Calu3 (cell line): ENCODE measurements at regions not wholly inside any gene's neighbourhood (a gene's known extent, or its start where the extent isn't known, plus 50 kb on each side); places are given as distances from the start of the nearest gene placed in this dataset.

Source experiments
- BruUV-seq: library from RNA; stranded (reverse); fragments of 400-500 nt; replicated peaks from 2 replicates; lab custom pipeline; 2021; lab: Mats Ljungman, UMichigan
- CTCF ChIA-PET: fragments of 300-600 bp; sonication (Branson Sonifier 250); formaldehyde crosslinking; loops from one replicate; lab custom pipeline; 2022; ENCODE audit warnings: antibody characterized with exemption; lab: Charles Lee
- DNase-seq: peaks from one replicate; pipeline ENCODE4 v3.0.0; 2022
- H3K27ac Mint-ChIP-seq: one replicate; pipeline ENCODE4 v1.8.0; 2022; ENCODE audit warnings: mixed read lengths; ENCODE audit not compliant: unreplicated experiment
- H3K27me3 Mint-ChIP-seq: one replicate; pipeline ENCODE4 v1.8.0; 2022; ENCODE audit warnings: mixed read lengths; ENCODE audit not compliant: unreplicated experiment
- H3K36me3 Mint-ChIP-seq: one replicate; pipeline ENCODE4 v1.8.0; 2022; ENCODE audit warnings: mild to moderate bottlenecking, moderate library complexity, mixed read lengths; ENCODE audit not compliant: insufficient read depth, unreplicated experiment
- H3K4me1 Mint-ChIP-seq: one replicate; pipeline ENCODE4 v1.8.0; 2022; ENCODE audit warnings: mild to moderate bottlenecking, low read depth, mixed read lengths; ENCODE audit not compliant: unreplicated experiment
- H3K4me3 Mint-ChIP-seq: one replicate; pipeline ENCODE4 v1.8.0; 2022; ENCODE audit warnings: mild to moderate bottlenecking, low read depth, moderate library complexity, mixed read lengths; ENCODE audit not compliant: unreplicated experiment
- H3K9me3 Mint-ChIP-seq: one replicate; pipeline ENCODE4 v1.8.0; 2022; ENCODE audit warnings: low read depth, mixed read lengths; ENCODE audit not compliant: unreplicated experiment
- CTCF ChIP-seq: fragments of 200-600 bp; IDR thresholded peaks from one replicate; pipeline ENCODE4 v1.8.0; 2022; ENCODE audit warnings: antibody characterized with exemption; ENCODE audit not compliant: unreplicated experiment
- intact Hi-C: fragments of 100-400 bp; cut with micrococcal nuclease; formaldehyde crosslinking; loops from one replicate; pipeline ENCODE4 v1.10.0; 2022; ENCODE audit not compliant: unreplicated experiment

- intact Hi-C loops, result no loop called here
- CTCF ChIA-PET, result interaction anchor here (0.5 kb wide), 1 partner anchor 945 kb away, joined by 3 read pairs; no protein-coding TSS in a partner anchor
- BruUV-seq, result no TSS peak
- H3K27me3 Mint-ChIP-seq, result peaks cover 79% of the 10 kb centered on the region
- DNase-seq, result no peak
- TF ChIP-seq CTCF, result no peak
- H3K27ac Mint-ChIP-seq, result no peak overlapping the region
- H3K9me3 Mint-ChIP-seq, result no peaks in the 10 kb centered on the region
- H3K4me1 Mint-ChIP-seq, result no peaks in the 10 kb centered on the region
- no peak overlapping the region for H3K4me3 Mint-ChIP-seq
- H3K36me3 Mint-ChIP-seq, result no peaks in the 10 kb centered on the region
Observed at GRCh38 chr16:49910541-49911071, 54.7 kb upstream of the ZNF423 start.

GRCh38 chr16:49911430-49911829 lies 55.5 kb upstream of the ZNF423 start:
- Mint-ChIP-seq H3K27me3 (peaks cover 80% of the 10 kb centered on the region), H3K36me3 (no peaks in the 10 kb centered on the region), H3K4me3 (no peak overlapping the region), H3K4me1 (no peaks in the 10 kb centered on the region), H3K27ac (no peak overlapping the region), H3K9me3 (no peaks in the 10 kb centered on the region)
- intact Hi-C loops, result no loop called here
- CTCF ChIA-PET, result no interaction called here
- BruUV-seq, result no TSS peak
- DNase-seq, result no peak
- no peak for TF ChIP-seq CTCF

- Mint-ChIP-seq H3K27me3 (peaks cover 74% of the 10 kb centered on the region), H3K4me3 (no peak overlapping the region), H3K27ac (no peak overlapping the region), H3K4me1 (no peaks in the 10 kb centered on the region), H3K9me3 (no peaks in the 10 kb centered on the region), H3K36me3 (no peaks in the 10 kb centered on the region)
- no peak for TF ChIP-seq CTCF
- no TSS peak for BruUV-seq
- no peak for DNase-seq
- CTCF ChIA-PET, result no interaction called here
- intact Hi-C loops, result no loop called here
Observed at GRCh38 chr16:49912721-49913120, 56.8 kb upstream of the ZNF423 start.

GRCh38 chr16:49913720-49914119 lies 57.8 kb upstream of the ZNF423 start:
- no peak overlapping the region for H3K27ac Mint-ChIP-seq
- BruUV-seq, result no TSS peak
- no peaks in the 10 kb centered on the region for H3K36me3 Mint-ChIP-seq
- intact Hi-C loops, result no loop called here
- no peaks in the 10 kb centered on the region for H3K4me1 Mint-ChIP-seq
- DNase-seq, result no peak
- H3K27me3 Mint-ChIP-seq, result peaks cover 64% of the 10 kb centered on the region
- CTCF ChIA-PET, result no interaction called here
- no peak for TF ChIP-seq CTCF
- H3K4me3 Mint-ChIP-seq, result no peak overlapping the region
- no peaks in the 10 kb centered on the region for H3K9me3 Mint-ChIP-seq
